Caco-2 (cell line): ENCODE measurements at regions not wholly inside any gene's neighbourhood (a gene's known extent, or its start where the extent isn't known, plus 50 kb on each side); places are given as distances from the start of the nearest gene placed in this dataset.

ENCODE experiments used
- BruUV-seq: library from RNA; stranded (reverse); fragments of 400-500 nt; replicated peaks from 2 replicates; lab custom pipeline; 2021; lab: Mats Ljungman, UMichigan
- CTCF ChIA-PET: fragments of 300-600 bp; sonication (Branson Sonifier 250); formaldehyde crosslinking; loops from one replicate; lab custom pipeline; 2022; ENCODE audit warnings: antibody characterized with exemption; lab: Charles Lee
- POLR2A ChIA-PET: fragments of 300-600 bp; sonication (Branson Sonifier 250); formaldehyde crosslinking; loops from one replicate; lab custom pipeline; 2022; ENCODE audit warnings: antibody characterized with exemption; lab: Charles Lee
- DNase-seq, 2 experiments: peaks; one replicate each; pipeline versions ENCODE4 v3.0.0 to v3.0.0-alpha.2; 2020 to 2022
- H3K27me3 ChIP-seq: replicated peaks from 2 replicates; pipeline ENCODE4 v1.6.0; 2011; ENCODE audit warnings: low read length; ENCODE audit not compliant: control insufficient read depth, insufficient read depth
- H3K36me3 ChIP-seq: 2 replicates; pipeline ENCODE4 v1.5.1; 2011; ENCODE audit warnings: low read length; ENCODE audit not compliant: control insufficient read depth, insufficient read depth
- H3K4me1 ChIP-seq: fragments of 250-450 bp; sonication (Bioruptor Pico); 2 replicates; pipeline ENCODE4 v1.5.1; 2020; ENCODE audit warnings: mild to moderate bottlenecking
- H3K4me3 ChIP-seq: 2 replicates; pipeline ENCODE4 v1.5.1; 2011; ENCODE audit warnings: low read depth, mild to moderate bottlenecking, control low read depth, low read length
- H3K9me3 ChIP-seq: fragments of 250-450 bp; sonication (Bioruptor Pico); 2 replicates; pipeline ENCODE4 v1.5.1; 2020; ENCODE audit warnings: mild to moderate bottlenecking, moderate library complexity
- H3K27ac Mint-ChIP-seq: one replicate; pipeline ENCODE4 v1.8.0; 2022; ENCODE audit warnings: mixed read lengths; ENCODE audit not compliant: unreplicated experiment
- H3K27me3 Mint-ChIP-seq: one replicate; pipeline ENCODE4 v1.8.0; 2022; ENCODE audit warnings: mixed read lengths; ENCODE audit not compliant: insufficient read depth, unreplicated experiment
- H3K36me3 Mint-ChIP-seq: one replicate; pipeline ENCODE4 v1.8.0; 2022; ENCODE audit warnings: mild to moderate bottlenecking, mixed read lengths; ENCODE audit not compliant: insufficient read depth, unreplicated experiment
- H3K4me1 Mint-ChIP-seq: one replicate; pipeline ENCODE4 v1.8.0; 2022; ENCODE audit warnings: low read depth, mixed read lengths; ENCODE audit not compliant: unreplicated experiment
- H3K4me3 Mint-ChIP-seq: one replicate; pipeline ENCODE4 v1.8.0; 2022; ENCODE audit warnings: mild to moderate bottlenecking, moderate library complexity, mixed read lengths; ENCODE audit not compliant: unreplicated experiment
- H3K9me3 Mint-ChIP-seq: one replicate; pipeline ENCODE4 v1.8.0; 2022; ENCODE audit warnings: mixed read lengths; ENCODE audit not compliant: unreplicated experiment
- CTCF ChIP-seq, 2 experiments: fragments of 200-600 bp in 1 of 2; IDR thresholded peaks; 1 replicate in 1 of 2; 2 replicates in 1 of 2; pipeline versions ENCODE4 v1.5.1 to v1.8.0; 2011 to 2022; ENCODE audit warnings: antibody characterized with exemption in 1 of 2, control low read depth in 1 of 2, inconsistent platforms in 1 of 2, low read depth in 1 of 2, low read length in 1 of 2, mild to moderate bottlenecking in 1 of 2, moderate library complexity in 1 of 2; ENCODE audit not compliant: insufficient read depth in 1 of 2, severe bottlenecking in 1 of 2, unreplicated experiment in 1 of 2
- intact Hi-C: fragments of 100-400 bp; cut with micrococcal nuclease; formaldehyde crosslinking; loops from one replicate; pipeline ENCODE4 v1.10.0; 2022; ENCODE audit not compliant: unreplicated experiment

GRCh38 chr13:55627221-55627620 is 1513.5 kb upstream of the PRR20A start:
- no peak overlapping the region for H3K4me3 ChIP-seq
- CTCF ChIA-PET = no interaction called here
- no peaks in the 10 kb centered on the region for H3K4me1 ChIP-seq
- no peaks in the 10 kb centered on the region for H3K27me3 ChIP-seq
- POLR2A ChIA-PET = no interaction called here
- H3K4me3 Mint-ChIP-seq = no peak overlapping the region
- H3K4me1 Mint-ChIP-seq = no peaks in the 10 kb centered on the region
- no peaks in the 10 kb centered on the region for H3K36me3 ChIP-seq
- peaks cover 22% of the 10 kb centered on the region for H3K9me3 Mint-ChIP-seq
- no peak for DNase-seq
- no peaks in the 10 kb centered on the region for H3K27me3 Mint-ChIP-seq
- no TSS peak for BruUV-seq
- no peak for TF ChIP-seq CTCF (IDR thresholded peaks at IDR 0.05; ENCODE audit: insufficient read depth in 1 of 2, low read depth in 1 of 2, low read length in 1 of 2, severe bottlenecking in 1 of 2, unreplicated experiment in 1 of 2)
- intact Hi-C loops = no loop called here
- H3K36me3 Mint-ChIP-seq = no peaks in the 10 kb centered on the region
- no peaks in the 10 kb centered on the region for H3K9me3 ChIP-seq
- no peak overlapping the region for H3K27ac Mint-ChIP-seq

GRCh38 chr13:55632402-55632801 is 1508.3 kb upstream of the PRR20A start:
- ChIA-PET POLR2A (no interaction called here), CTCF (no interaction called here)
- Mint-ChIP-seq H3K4me1 (no peaks in the 10 kb centered on the region), H3K4me3 (no peak overlapping the region), H3K27ac (no peak overlapping the region), H3K27me3 (peaks cover 3% of the 10 kb centered on the region), H3K9me3 (peaks cover 9% of the 10 kb centered on the region), H3K36me3 (no peaks in the 10 kb centered on the region)
- Histone ChIP-seq H3K4me1 (no peaks in the 10 kb centered on the region), H3K4me3 (no peak overlapping the region), H3K27me3 (no peaks in the 10 kb centered on the region), H3K9me3 (peaks cover 9% of the 10 kb centered on the region), H3K36me3 (no peaks in the 10 kb centered on the region)
- TF ChIP-seq CTCF (IDR thresholded peaks at IDR 0.05; ENCODE audit: insufficient read depth in 1 of 2, low read depth in 1 of 2, low read length in 1 of 2, severe bottlenecking in 1 of 2, unreplicated experiment in 1 of 2) = no peak
- no TSS peak for BruUV-seq
- DNase-seq = no peak
- intact Hi-C loops = no loop called here

GRCh38 chr13:55649485-55649884 is 1491.2 kb upstream of the PRR20A start:
- no peak overlapping the region for H3K4me3 ChIP-seq
- H3K36me3 ChIP-seq = no peaks in the 10 kb centered on the region
- no peak for TF ChIP-seq CTCF (IDR thresholded peaks at IDR 0.05; ENCODE audit: insufficient read depth in 1 of 2, low read depth in 1 of 2, low read length in 1 of 2, severe bottlenecking in 1 of 2, unreplicated experiment in 1 of 2)
- H3K4me1 ChIP-seq = peaks cover 13% of the 10 kb centered on the region
- intact Hi-C loops = no loop called here
- Mint-ChIP-seq H3K36me3 (no peaks in the 10 kb centered on the region), H3K4me3 (no peak overlapping the region), H3K9me3 (no peaks in the 10 kb centered on the region), H3K4me1 (peaks cover 13% of the 10 kb centered on the region), H3K27ac (no peak overlapping the region), H3K27me3 (no peaks in the 10 kb centered on the region)
- ChIA-PET POLR2A (no interaction called here), CTCF (no interaction called here)
- DNase-seq = no peak
- no peaks in the 10 kb centered on the region for H3K9me3 ChIP-seq
- no TSS peak for BruUV-seq
- H3K27me3 ChIP-seq = no peaks in the 10 kb centered on the region
